MM.1S (cell line): ENCODE measurements at regions not wholly inside any gene's neighbourhood (a gene's known extent, or its start where the extent isn't known, plus 50 kb on each side); places are given as distances from the start of the nearest gene placed in this dataset.

ENCODE experiments used
- EZH2 ChIP-seq: fragments of 300-600 bp; sonication (generic); optimal IDR thresholded peaks from 2 replicates; pipeline ENCODE3; 2017; ENCODE audit warnings: low read depth, mild to moderate bottlenecking, antibody characterized with exemption, low read length, mixed read lengths
- TF ChIP-seq, protein P1 (sequence below): fragments of 300-600 bp; sonication (generic); IDR thresholded peaks from 2 replicates; pipeline ENCODE4 v1.5.1; 2016; ENCODE audit warnings: antibody characterized with exemption, low read length, mixed read lengths

DNA sequence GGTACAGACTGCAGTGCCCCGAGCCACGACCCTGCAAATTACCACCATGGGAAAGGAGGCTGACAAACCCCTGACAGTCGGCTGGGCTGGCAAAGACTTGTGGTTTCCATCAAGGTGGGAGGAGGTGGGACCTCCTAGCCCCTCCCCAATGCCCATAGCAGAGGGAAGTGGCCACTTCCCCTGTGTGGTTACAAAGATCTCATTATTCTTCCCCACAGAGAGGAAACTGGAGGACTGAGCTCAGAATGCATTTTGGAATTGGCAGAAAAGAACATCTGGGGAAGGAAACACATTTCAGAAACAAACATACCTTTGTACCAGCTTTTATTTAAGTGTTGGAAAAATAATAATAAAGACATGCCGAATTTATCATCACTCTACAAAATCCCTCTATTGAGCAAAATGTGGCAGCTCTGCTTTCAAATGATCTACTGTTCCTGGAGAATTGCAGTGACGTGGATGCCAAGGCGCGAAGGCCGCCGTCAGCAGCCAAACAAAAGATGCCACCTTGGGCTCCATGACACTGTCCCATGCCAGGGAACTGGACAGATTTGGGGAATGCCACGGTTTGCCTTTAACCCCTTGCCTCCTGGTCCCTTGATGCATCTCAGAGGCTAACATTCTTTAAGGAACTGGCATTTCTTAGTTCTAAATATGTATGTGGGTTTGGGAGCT lies 169.6 kb downstream of the CRYBB2 start:
- TF ChIP-seq, protein P1, sequence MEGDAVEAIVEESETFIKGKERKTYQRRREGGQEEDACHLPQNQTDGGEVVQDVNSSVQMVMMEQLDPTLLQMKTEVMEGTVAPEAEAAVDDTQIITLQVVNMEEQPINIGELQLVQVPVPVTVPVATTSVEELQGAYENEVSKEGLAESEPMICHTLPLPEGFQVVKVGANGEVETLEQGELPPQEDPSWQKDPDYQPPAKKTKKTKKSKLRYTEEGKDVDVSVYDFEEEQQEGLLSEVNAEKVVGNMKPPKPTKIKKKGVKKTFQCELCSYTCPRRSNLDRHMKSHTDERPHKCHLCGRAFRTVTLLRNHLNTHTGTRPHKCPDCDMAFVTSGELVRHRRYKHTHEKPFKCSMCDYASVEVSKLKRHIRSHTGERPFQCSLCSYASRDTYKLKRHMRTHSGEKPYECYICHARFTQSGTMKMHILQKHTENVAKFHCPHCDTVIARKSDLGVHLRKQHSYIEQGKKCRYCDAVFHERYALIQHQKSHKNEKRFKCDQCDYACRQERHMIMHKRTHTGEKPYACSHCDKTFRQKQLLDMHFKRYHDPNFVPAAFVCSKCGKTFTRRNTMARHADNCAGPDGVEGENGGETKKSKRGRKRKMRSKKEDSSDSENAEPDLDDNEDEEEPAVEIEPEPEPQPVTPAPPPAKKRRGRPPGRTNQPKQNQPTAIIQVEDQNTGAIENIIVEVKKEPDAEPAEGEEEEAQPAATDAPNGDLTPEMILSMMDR: no peak
- no peak for TF ChIP-seq EZH2
